ENCODE measurements at regions not wholly inside any gene's neighbourhood (a gene's known extent, or its start where the extent isn't known, plus 50 kb on each side); places are given as distances from the start of the nearest gene placed in this dataset.

GRCh38 chr3:164418414-164418813 is 659.9 kb downstream of the SI start:
- TF ChIP-seq CTCF (IDR thresholded peaks at IDR 0.05; ENCODE audit: insufficient read depth, low read length, severe bottlenecking), result no peak
- FAIRE-seq, result no peak

GRCh38 chr3:164417955-164418354 is 660.3 kb downstream of the SI start:
- DNase-seq (ENCODE audit: low read depth) (no peak), FAIRE-seq (no peak)
- no peaks in the 10 kb centered on the region for H3K36me3 ChIP-seq (ENCODE audit: control insufficient read depth, insufficient read depth, low read length)
- TF ChIP-seq CTCF (IDR thresholded peaks at IDR 0.05; ENCODE audit: insufficient read depth, low read length, severe bottlenecking), result no peak
- no peaks in the 10 kb centered on the region for H3K27me3 ChIP-seq (ENCODE audit: control insufficient read depth, insufficient read depth, low read length)
- no peak overlapping the region for H3K4me3 ChIP-seq (ENCODE audit: low read depth, low read length)

More at GRCh38 chr3:164418414-164418813, 659.9 kb downstream of the SI start:
- Histone ChIP-seq H3K4me3 (ENCODE audit: low read depth, low read length) (no peak overlapping the region), H3K27me3 (ENCODE audit: control insufficient read depth, insufficient read depth, low read length) (no peaks in the 10 kb centered on the region), H3K36me3 (ENCODE audit: control insufficient read depth, insufficient read depth, low read length) (no peaks in the 10 kb centered on the region)
- no peak for DNase-seq (ENCODE audit: low read depth)

- no peak for DNase-seq (ENCODE audit: low read depth)
- FAIRE-seq, result no peak
- no peaks in the 10 kb centered on the region for H3K36me3 ChIP-seq (ENCODE audit: control insufficient read depth, insufficient read depth, low read length)
Measured at GRCh38 chr3:164416491-164417222, 661.6 kb downstream of the SI start.

GRCh38 chr3:164408326-164408725 is 670.0 kb downstream of the SI start:
- no peak for DNase-seq (ENCODE audit: low read depth)
- Histone ChIP-seq H3K36me3 (ENCODE audit: control insufficient read depth, insufficient read depth, low read length) (no peaks in the 10 kb centered on the region), H3K4me3 (ENCODE audit: low read depth, low read length) (no peak overlapping the region), H3K27me3 (ENCODE audit: control insufficient read depth, insufficient read depth, low read length) (no peaks in the 10 kb centered on the region)
- no peak for FAIRE-seq
- no peak for TF ChIP-seq CTCF (IDR thresholded peaks at IDR 0.05; ENCODE audit: insufficient read depth, low read length, severe bottlenecking)

More at GRCh38 chr3:164416491-164417222, 661.6 kb downstream of the SI start:
- no peak for TF ChIP-seq CTCF (IDR thresholded peaks at IDR 0.05; ENCODE audit: insufficient read depth, low read length, severe bottlenecking)
- Histone ChIP-seq H3K27me3 (ENCODE audit: control insufficient read depth, insufficient read depth, low read length) (no peaks in the 10 kb centered on the region), H3K4me3 (ENCODE audit: low read depth, low read length) (no peak overlapping the region)

- Histone ChIP-seq H3K36me3 (ENCODE audit: control insufficient read depth, insufficient read depth, low read length) (no peaks in the 10 kb centered on the region), H3K27me3 (ENCODE audit: control insufficient read depth, insufficient read depth, low read length) (no peaks in the 10 kb centered on the region), H3K4me3 (ENCODE audit: low read depth, low read length) (no peak overlapping the region)
- FAIRE-seq (no peak), DNase-seq (ENCODE audit: low read depth) (no peak)
- TF ChIP-seq CTCF (IDR thresholded peaks at IDR 0.05; ENCODE audit: insufficient read depth, low read length, severe bottlenecking), result no peak
Measured at GRCh38 chr3:164407111-164407510, 671.2 kb downstream of the SI start.

GRCh38 chr3:164406281-164406680 is 672.0 kb downstream of the SI start:
- no peak for TF ChIP-seq CTCF (IDR thresholded peaks at IDR 0.05; ENCODE audit: insufficient read depth, low read length, severe bottlenecking)
- FAIRE-seq (no peak), DNase-seq (ENCODE audit: low read depth) (no peak)
- no peaks in the 10 kb centered on the region for H3K36me3 ChIP-seq (ENCODE audit: control insufficient read depth, insufficient read depth, low read length)
- H3K27me3 ChIP-seq (ENCODE audit: control insufficient read depth, insufficient read depth, low read length), result no peaks in the 10 kb centered on the region
- no peak overlapping the region for H3K4me3 ChIP-seq (ENCODE audit: low read depth, low read length)
